ELF-1 (cell line): ENCODE measurements at regions not wholly inside any gene's neighbourhood (a gene's known extent, or its start where the extent isn't known, plus 50 kb on each side); places are given as distances from the start of the nearest gene placed in this dataset.
"Not testable (repeated sequence)": the region's sequence is repeated elsewhere in the genome, so short reads cannot be mapped to it uniquely, and the experiment has no call there.

Experiments used
- DNase-seq: peaks from one replicate; pipeline ENCODE4 v3.0.0-alpha.2; 2016; ENCODE audit warnings: low read depth, low spot score

- no peak for DNase-seq
These were observed 1080.3 kb downstream of the GALC start for GRCh38 chr14:86912709-86913108.

GRCh38 chr14:86911486-86911885 lies 1081.5 kb downstream of the GALC start:
- DNase-seq = no peak

GRCh38 chr14:86905386-86905926 lies 1087.5 kb downstream of the GALC start:
- not testable (repeated sequence) for DNase-seq

- DNase-seq = no peak
These were observed 1090.6 kb downstream of the GALC start for GRCh38 chr14:86902176-86902950.

GRCh38 chr14:86897704-86898513 lies 1095.1 kb downstream of the GALC start:
- DNase-seq = no peak

- DNase-seq = no peak
These were observed 1095.8 kb downstream of the GALC start for GRCh38 chr14:86897224-86897623.

- DNase-seq = no peak
These were observed 1096.3 kb downstream of the GALC start for GRCh38 chr14:86896701-86897100.

- DNase-seq = no peak
These were observed 1100.6 kb downstream of the GALC start for GRCh38 chr14:86892152-86892956.

GRCh38 chr14:86885280-86885679 lies 1107.7 kb downstream of the GALC start:
- no peak for DNase-seq

GRCh38 chr14:86884498-86884897 lies 1108.5 kb downstream of the GALC start:
- DNase-seq = no peak

GRCh38 chr14:86882818-86883217 lies 1110.2 kb downstream of the GALC start:
- DNase-seq = no peak

GRCh38 chr14:86865934-86866333 lies 1127.0 kb downstream of the GALC start:
- no peak for DNase-seq

- no peak for DNase-seq
These were observed 1134.4 kb downstream of the GALC start for GRCh38 chr14:86858591-86858990.

GRCh38 chr14:86858031-86858430 lies 1135.0 kb downstream of the GALC start:
- no peak for DNase-seq

GRCh38 chr14:86852530-86852929 lies 1140.5 kb downstream of the GALC start:
- no peak for DNase-seq

- no peak for DNase-seq
These were observed 1145.8 kb downstream of the GALC start for GRCh38 chr14:86847140-86847539.

- DNase-seq = no peak
These were observed 1154.6 kb downstream of the GALC start for GRCh38 chr14:86838363-86838762.

GRCh38 chr14:86826661-86827060 lies 1166.3 kb downstream of the GALC start:
- no peak for DNase-seq

- no peak for DNase-seq
These were observed 1168.8 kb downstream of the GALC start for GRCh38 chr14:86824167-86824566.

- no peak for DNase-seq
These were observed 1169.4 kb downstream of the GALC start for GRCh38 chr14:86823581-86823980.

GRCh38 chr14:86815341-86815740 lies 1177.6 kb downstream of the GALC start:
- no peak for DNase-seq

GRCh38 chr14:86802726-86803125 lies 1190.3 kb downstream of the GALC start:
- DNase-seq = no peak
